ENCODE measurements at regions not wholly inside any gene's neighbourhood (a gene's known extent, or its start where the extent isn't known, plus 50 kb on each side); places are given as distances from the start of the nearest gene placed in this dataset.

DNA sequence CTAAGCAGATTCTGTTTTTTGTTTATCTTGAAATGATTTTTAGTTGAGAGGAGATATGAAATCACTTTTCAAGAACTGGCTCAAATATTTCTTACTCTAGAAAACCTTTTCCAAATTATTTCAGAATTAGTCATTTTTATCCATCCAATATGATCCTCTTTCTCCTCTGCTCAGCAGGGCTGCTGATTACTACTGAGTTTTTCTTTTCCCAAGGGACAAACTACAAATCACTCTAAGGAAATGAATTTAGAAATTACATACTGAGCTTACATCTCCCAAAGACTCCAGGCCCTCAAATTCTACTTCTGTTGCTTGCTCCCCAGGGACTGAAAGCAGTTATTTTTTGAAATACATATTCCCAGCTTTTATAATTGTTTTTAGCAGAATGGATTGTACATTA, 87.4 kb upstream of the UFM1 start:
- TF ChIP-seq, protein P1, sequence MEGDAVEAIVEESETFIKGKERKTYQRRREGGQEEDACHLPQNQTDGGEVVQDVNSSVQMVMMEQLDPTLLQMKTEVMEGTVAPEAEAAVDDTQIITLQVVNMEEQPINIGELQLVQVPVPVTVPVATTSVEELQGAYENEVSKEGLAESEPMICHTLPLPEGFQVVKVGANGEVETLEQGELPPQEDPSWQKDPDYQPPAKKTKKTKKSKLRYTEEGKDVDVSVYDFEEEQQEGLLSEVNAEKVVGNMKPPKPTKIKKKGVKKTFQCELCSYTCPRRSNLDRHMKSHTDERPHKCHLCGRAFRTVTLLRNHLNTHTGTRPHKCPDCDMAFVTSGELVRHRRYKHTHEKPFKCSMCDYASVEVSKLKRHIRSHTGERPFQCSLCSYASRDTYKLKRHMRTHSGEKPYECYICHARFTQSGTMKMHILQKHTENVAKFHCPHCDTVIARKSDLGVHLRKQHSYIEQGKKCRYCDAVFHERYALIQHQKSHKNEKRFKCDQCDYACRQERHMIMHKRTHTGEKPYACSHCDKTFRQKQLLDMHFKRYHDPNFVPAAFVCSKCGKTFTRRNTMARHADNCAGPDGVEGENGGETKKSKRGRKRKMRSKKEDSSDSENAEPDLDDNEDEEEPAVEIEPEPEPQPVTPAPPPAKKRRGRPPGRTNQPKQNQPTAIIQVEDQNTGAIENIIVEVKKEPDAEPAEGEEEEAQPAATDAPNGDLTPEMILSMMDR (conservative IDR thresholded peaks at IDR 0.05 in 1 of 2, IDR thresholded peaks at IDR 0.05 in 1 of 2; ENCODE audit: low read depth in 1 of 2, low read length in 2 of 2) = no peak
- TF ChIP-seq EZH2 (IDR thresholded peaks at IDR 0.05; ENCODE audit: low read length, missing control alignments) = no peak

Data from fibroblast of lung (primary cell).